OCI-LY7 (cell line): ENCODE measurements at regions not wholly inside any gene's neighbourhood (a gene's known extent, or its start where the extent isn't known, plus 50 kb on each side); places are given as distances from the start of the nearest gene placed in this dataset.

Experiments
- BruUV-seq: library from RNA; stranded (reverse); fragments of 400-500 nt; replicated peaks from 2 replicates; lab custom pipeline; 2021; lab: Mats Ljungman, UMichigan
- CTCF ChIA-PET: fragments of 300-600 bp; sonication (Branson Sonifier 250); formaldehyde crosslinking; loops from one replicate; lab custom pipeline; 2022; ENCODE audit warnings: antibody characterized with exemption; ENCODE audit not compliant: unreplicated experiment; lab: Charles Lee
- POLR2A ChIA-PET: fragments of 300-600 bp; sonication (Branson Sonifier 250); formaldehyde crosslinking; loops from one replicate; lab custom pipeline; 2022; ENCODE audit warnings: antibody characterized with exemption; lab: Charles Lee
- DNase-seq: peaks from one replicate; pipeline ENCODE4 v3.0.0-alpha.2; 2015; ENCODE audit warnings: low spot score
- H2AFZ ChIP-seq: fragments of 200-600 bp; sonication (generic), shearing (Covaris generic); 2 replicates; pipeline ENCODE4 v1.6.1; 2014; ENCODE audit warnings: mild to moderate bottlenecking, antibody characterized with exemption, low read length, moderate library complexity
- H3K27ac ChIP-seq: fragments of 200-600 bp; sonication (generic); 2 replicates; pipeline ENCODE4 v1.5.1; 2014; ENCODE audit warnings: mixed run types, low read depth, mild to moderate bottlenecking, moderate library complexity, low read length, inconsistent platforms; ENCODE audit not compliant: poor library complexity, severe bottlenecking
- H3K36me3 ChIP-seq: fragments of 200-600 bp; sonication (generic); 2 replicates; pipeline ENCODE4 v1.6.1; 2014; ENCODE audit warnings: mild to moderate bottlenecking, antibody characterized with exemption, low read length, moderate library complexity, mixed read lengths; ENCODE audit not compliant: insufficient read depth
- H3K4me1 ChIP-seq: fragments of 200-600 bp; sonication (generic); 2 replicates; pipeline ENCODE4 v1.5.1; 2014; ENCODE audit warnings: mild to moderate bottlenecking, low read length; ENCODE audit not compliant: insufficient read depth, poor library complexity, severe bottlenecking
- H3K4me2 ChIP-seq: fragments of 200-600 bp; sonication (generic); 2 replicates; pipeline ENCODE4 v1.6.1; 2014; ENCODE audit warnings: mild to moderate bottlenecking, low read length
- H3K4me3 ChIP-seq: fragments of 200-600 bp; sonication (generic); 2 replicates; pipeline ENCODE4 v1.5.1; 2014; ENCODE audit warnings: mild to moderate bottlenecking, low read depth, low read length; ENCODE audit not compliant: poor library complexity, severe bottlenecking
- H3K79me2 ChIP-seq: fragments of 200-600 bp; sonication (generic); 2 replicates; pipeline ENCODE4 v1.6.1; 2016; ENCODE audit warnings: low read depth, mild to moderate bottlenecking, low read length, moderate library complexity, mixed read lengths; ENCODE audit not compliant: insufficient read depth
- H3K9me2 ChIP-seq: fragments of 200-600 bp; sonication (generic); 2 replicates; pipeline ENCODE4 v1.6.1; 2016; ENCODE audit warnings: mild to moderate bottlenecking, low read length, mixed read lengths; ENCODE audit not compliant: insufficient read depth
- H3K9me3 ChIP-seq: fragments of 200-600 bp; sonication (generic); 2 replicates; pipeline ENCODE4 v1.6.1; 2014; ENCODE audit warnings: mild to moderate bottlenecking, mixed run types, low read length, mixed read lengths
- H4K20me1 ChIP-seq: fragments of 200-600 bp; sonication (generic); 2 replicates; pipeline ENCODE4 v1.6.1; 2014; ENCODE audit warnings: mild to moderate bottlenecking, antibody characterized with exemption, low read length, moderate library complexity, mixed read lengths; ENCODE audit not compliant: insufficient read depth
- EZH2phosphoT487 ChIP-seq: fragments of 200-600 bp; sonication (generic); IDR thresholded peaks from 2 replicates; pipeline ENCODE4 v1.6.1; 2018; ENCODE audit warnings: low read depth, borderline replicate concordance, mild to moderate bottlenecking, mixed run types, antibody characterized with exemption, low read length, moderate library complexity, mixed read lengths
- intact Hi-C: fragments of 100-400 bp; cut with micrococcal nuclease; formaldehyde crosslinking; loops from one replicate; pipeline ENCODE4 v1.10.0; 2022; ENCODE audit not compliant: unreplicated experiment
- TF ChIP-seq, protein P1 (sequence below): fragments of 200-600 bp; sonication (generic); conservative IDR thresholded peaks from 2 replicates; pipeline ENCODE4 v1.5.1; 2014; ENCODE audit warnings: mild to moderate bottlenecking, antibody characterized with exemption, low read length, moderate library complexity, mixed read lengths

DNA sequence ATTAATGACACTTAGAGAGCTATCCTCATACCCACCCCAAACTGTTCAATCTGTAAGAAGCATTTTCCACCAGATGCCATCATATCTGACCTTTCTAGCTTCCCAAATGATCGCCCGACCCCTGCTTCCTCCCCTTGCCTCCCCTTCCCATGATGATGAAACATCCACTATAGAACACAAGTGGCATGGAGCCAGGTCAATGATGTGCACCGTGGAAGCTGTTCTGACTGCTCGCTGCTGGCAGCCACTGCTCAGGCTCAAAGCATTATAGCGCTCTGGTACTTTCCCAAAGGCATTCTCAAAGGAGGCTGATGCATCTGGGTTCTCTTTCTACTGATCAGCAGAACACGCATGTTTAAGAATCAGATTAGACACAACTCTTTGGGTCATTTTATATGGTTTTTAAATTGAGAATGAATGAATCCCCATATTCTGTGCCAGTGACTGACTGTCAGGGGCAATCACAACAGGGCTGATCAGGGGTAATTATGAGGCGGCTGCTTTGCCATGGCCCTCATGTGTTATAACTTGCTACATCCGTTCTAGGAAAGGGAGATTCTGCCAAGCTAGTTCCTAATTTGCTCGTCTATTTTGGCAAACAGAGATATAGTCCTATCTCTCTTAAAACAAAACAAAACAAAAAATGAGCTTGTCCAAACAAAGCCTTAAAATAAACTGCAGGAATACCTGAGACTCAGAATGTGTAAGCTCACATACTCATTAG is 343.7 kb downstream of the ENC1 start:
- BruUV-seq = no TSS peak
- Histone ChIP-seq H3K4me2 (no peak overlapping the region), H4K20me1 (no peaks in the 10 kb centered on the region), H3K9me3 (no peaks in the 10 kb centered on the region), H3K4me3 (no peak overlapping the region), H3K36me3 (no peaks in the 10 kb centered on the region), H3K27ac (no peak overlapping the region), H2AFZ (no peak overlapping the region), H3K79me2 (no peaks in the 10 kb centered on the region), H3K4me1 (peaks cover 5% of the 10 kb centered on the region), H3K9me2 (no peaks in the 10 kb centered on the region)
- no peak for DNase-seq
- intact Hi-C loops = loop anchor here (10.0 kb wide), 1 partner anchor 348 kb away; the partner anchor contains the start of gene ENC1
- no peak for TF ChIP-seq EZH2phosphoT487
- TF ChIP-seq, protein P1, sequence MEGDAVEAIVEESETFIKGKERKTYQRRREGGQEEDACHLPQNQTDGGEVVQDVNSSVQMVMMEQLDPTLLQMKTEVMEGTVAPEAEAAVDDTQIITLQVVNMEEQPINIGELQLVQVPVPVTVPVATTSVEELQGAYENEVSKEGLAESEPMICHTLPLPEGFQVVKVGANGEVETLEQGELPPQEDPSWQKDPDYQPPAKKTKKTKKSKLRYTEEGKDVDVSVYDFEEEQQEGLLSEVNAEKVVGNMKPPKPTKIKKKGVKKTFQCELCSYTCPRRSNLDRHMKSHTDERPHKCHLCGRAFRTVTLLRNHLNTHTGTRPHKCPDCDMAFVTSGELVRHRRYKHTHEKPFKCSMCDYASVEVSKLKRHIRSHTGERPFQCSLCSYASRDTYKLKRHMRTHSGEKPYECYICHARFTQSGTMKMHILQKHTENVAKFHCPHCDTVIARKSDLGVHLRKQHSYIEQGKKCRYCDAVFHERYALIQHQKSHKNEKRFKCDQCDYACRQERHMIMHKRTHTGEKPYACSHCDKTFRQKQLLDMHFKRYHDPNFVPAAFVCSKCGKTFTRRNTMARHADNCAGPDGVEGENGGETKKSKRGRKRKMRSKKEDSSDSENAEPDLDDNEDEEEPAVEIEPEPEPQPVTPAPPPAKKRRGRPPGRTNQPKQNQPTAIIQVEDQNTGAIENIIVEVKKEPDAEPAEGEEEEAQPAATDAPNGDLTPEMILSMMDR = no peak
- CTCF ChIA-PET = no interaction called here
- POLR2A ChIA-PET = interaction anchor here (0.6 to 1.1 kb wide), 3 partner anchors 12 to 477 kb away, joined by 3 to 5 read pairs (median 4); no protein-coding TSS in a partner anchor

DNA sequence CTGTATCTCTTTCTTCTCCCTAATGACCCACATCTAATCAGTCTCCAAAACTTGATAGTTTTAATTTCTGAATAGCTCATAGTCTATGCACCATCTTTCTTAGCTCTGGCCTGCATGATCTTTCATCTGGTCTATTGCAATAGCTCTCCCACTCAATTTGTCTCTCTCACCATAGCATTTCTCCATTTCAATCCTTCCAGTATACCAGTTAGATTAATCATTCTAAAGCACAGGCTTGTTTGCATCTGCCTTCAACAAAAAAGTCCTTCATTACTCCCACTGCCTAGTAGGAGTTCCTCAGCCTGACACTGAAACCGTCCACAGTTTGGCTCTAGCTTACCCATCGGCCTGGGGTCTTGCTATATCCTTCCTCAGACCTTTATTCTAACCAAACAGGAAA is 344.9 kb downstream of the ENC1 start:
- H3K9me2 ChIP-seq = no peaks in the 10 kb centered on the region
- BruUV-seq = no TSS peak
- H3K36me3 ChIP-seq = no peaks in the 10 kb centered on the region
- H3K79me2 ChIP-seq = no peaks in the 10 kb centered on the region
- no peak for DNase-seq
- H2AFZ ChIP-seq = no peak overlapping the region
- H3K9me3 ChIP-seq = no peaks in the 10 kb centered on the region
- no peak overlapping the region for H3K4me3 ChIP-seq
- ChIA-PET CTCF (no interaction called here), POLR2A (interaction anchor here (0.6 to 0.9 kb wide), 2 partner anchors 20 to 431 kb away, joined by 3 to 4 read pairs; no protein-coding TSS in a partner anchor)
- H3K4me1 ChIP-seq = peaks cover 5% of the 10 kb centered on the region
- intact Hi-C loops = loop anchor here (10.0 kb wide), 1 partner anchor 349 kb away; the partner anchor contains the start of gene ENC1
- H3K27ac ChIP-seq = no peak overlapping the region
- H4K20me1 ChIP-seq = no peaks in the 10 kb centered on the region
- no peak for TF ChIP-seq EZH2phosphoT487
- TF ChIP-seq, protein P1 = no peak
- H3K4me2 ChIP-seq = no peak overlapping the region

DNA sequence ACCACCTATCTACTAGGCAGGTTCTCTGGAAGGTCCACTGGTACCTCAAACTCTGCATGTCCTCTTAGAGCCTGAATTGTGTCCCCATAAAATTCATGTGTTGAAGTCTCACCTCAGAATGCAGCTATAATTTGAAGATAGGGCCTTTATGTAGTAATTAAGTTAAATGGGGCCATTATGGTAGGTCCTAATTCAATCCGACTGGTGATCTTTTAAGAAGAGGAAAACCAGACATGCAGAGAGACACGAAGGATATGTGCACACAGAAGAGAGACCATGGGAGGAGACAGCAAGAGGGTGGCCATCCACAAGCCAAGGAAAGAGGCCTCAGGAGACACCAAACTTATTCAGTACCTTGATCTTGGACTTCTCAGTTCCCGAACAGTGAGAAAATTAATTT is 345.4 kb downstream of the ENC1 start:
- no peak for TF ChIP-seq EZH2phosphoT487
- CTCF ChIA-PET = no interaction called here
- Histone ChIP-seq H3K27ac (no peak overlapping the region), H3K9me3 (no peaks in the 10 kb centered on the region), H3K9me2 (no peaks in the 10 kb centered on the region), H3K4me3 (no peak overlapping the region), H3K36me3 (no peaks in the 10 kb centered on the region), H2AFZ (no peak overlapping the region), H3K79me2 (no peaks in the 10 kb centered on the region), H3K4me2 (no peak overlapping the region), H4K20me1 (no peaks in the 10 kb centered on the region), H3K4me1 (peaks cover 5% of the 10 kb centered on the region)
- DNase-seq = no peak
- BruUV-seq = no TSS peak
- POLR2A ChIA-PET = no interaction called here
- intact Hi-C loops = loop anchor here (10.0 kb wide), 1 partner anchor 350 kb away; the partner anchor contains the start of gene ENC1
